IPS DF 4.7 (cell line): ENCODE measurements at regions not wholly inside any gene's neighbourhood (a gene's known extent, or its start where the extent isn't known, plus 50 kb on each side); places are given as distances from the start of the nearest gene placed in this dataset.

ENCODE experiments used
- DNase-seq: peaks from one replicate; pipeline ENCODE4 v3.0.0-alpha.2; 2013; ENCODE audit warnings: low spot score; ENCODE audit errors: extremely low read depth

- no peak for DNase-seq
These were observed 79.5 kb upstream of the GPC1 start for GRCh38 chr2:240355962-240356361.

DNA sequence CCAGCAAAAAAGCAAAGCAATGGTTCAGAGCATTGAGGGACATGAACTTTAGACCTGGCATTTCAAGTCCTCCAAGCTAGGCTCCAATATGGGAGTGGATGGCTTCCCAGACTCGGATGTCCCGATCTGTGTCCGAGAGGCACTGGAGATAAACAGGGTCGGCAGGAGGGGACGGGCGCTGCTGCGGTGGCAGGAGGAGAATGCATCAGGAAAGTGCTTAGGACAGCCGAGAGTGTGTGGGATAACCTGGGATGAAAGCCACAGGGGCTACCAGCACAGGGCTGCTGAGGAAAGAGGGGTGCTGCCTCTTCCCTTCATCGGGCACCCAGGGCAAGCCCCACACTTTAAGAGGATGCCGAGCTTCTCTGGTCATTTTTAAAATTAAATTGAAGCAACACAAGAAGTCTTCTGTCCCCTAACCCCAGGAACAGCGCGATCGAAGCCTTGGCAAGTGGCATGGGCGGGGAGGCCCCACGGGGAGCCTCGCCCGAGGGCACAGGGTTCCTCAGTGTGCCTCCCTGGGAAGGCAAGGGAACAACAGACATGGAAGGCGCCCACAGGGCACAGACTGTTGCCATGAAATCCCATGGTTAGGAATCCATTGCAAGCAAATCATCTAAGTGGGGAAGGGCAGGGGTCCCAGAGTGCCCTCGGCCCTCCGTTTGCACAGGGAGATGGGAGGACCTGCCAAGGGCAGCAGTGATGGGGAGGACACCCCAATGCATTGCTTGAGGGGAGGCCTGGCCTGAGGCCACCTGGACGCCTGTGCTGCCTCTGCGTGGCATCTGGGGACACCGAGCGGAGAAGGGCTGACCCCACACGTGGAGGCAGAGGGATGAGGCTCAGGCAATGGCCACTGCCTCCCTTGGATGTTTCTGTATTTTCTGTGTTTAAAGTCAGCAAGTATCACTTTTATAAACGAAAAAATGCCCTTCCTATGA lies 78.5 kb upstream of the GPC1 start:
- DNase-seq: no peak

- DNase-seq: no peak
These were observed 77.8 kb upstream of the GPC1 start for GRCh38 chr2:240357641-240358012.

- DNase-seq: no peak
These were observed 77.4 kb upstream of the GPC1 start for GRCh38 chr2:240358080-240358479.

GRCh38 chr2:240358821-240359397 lies 76.6 kb upstream of the GPC1 start:
- DNase-seq: no peak

DNA sequence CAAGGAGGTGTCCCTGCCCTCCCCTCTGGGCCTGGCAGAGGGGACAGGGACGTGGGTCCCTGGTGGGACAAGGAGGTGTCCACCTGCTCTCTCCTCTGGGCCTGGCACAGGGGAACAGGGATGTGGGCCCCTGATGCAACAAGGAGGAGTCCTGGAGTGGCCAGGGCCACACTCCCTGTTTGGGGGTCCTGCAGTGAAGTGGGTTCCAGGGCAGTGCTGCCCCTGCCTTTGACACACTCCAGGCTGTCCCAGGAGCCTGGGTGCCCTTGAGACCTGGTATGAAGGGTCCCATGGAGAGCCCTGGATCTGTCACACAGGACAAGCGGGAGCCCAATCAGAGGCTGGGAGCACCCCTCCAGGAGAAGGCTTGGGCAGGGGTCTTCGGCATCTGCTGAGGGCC lies 75.8 kb upstream of the GPC1 start:
- no peak for DNase-seq

DNA sequence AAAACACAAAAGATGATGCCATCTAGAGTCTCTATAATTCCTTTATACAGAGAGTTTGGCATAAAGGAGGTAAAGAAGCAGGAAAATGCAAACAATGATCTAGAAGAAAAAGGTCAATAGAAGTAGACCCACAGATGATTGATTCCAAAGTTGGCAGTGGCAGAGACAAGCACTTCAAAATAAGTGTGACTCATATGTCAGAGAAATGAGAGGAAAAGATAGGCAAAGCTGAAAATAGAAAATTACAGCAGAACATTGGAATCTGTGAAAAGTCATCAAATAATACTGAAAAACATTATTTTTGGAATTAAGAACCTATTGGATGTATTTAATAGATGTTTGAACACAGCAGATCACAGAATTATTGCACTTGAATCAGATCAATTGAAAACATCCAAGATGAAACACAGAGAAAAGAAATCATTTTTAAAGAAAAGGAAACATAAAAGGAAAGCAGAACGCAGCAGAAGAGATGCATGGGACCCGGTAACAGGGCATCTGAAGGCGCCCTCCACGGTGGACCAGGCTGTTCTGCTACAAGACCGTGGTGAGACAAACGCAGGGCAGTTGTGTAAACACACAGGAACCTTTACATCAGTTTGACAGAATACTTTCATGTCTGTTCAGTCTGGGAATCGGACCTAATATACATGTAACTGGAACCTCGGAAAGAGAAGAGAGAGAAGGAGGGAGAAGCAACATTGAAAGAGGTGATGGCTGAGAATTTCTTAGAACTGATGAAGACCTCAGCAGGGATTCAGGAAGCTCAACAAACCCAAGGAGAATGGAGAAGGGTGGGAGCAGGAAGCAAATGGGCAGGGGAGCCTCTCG lies 74.6 kb upstream of the GPC1 start:
- no peak for DNase-seq

GRCh38 chr2:240362216-240362755 lies 73.2 kb upstream of the GPC1 start:
- DNase-seq: no peak

GRCh38 chr2:240362826-240363745 lies 72.4 kb upstream of the GPC1 start:
- no peak for DNase-seq

GRCh38 chr2:240363746-240364581 lies 71.5 kb upstream of the GPC1 start:
- no peak for DNase-seq

GRCh38 chr2:240364582-240364960 lies 70.9 kb upstream of the GPC1 start:
- DNase-seq: no peak

DNA sequence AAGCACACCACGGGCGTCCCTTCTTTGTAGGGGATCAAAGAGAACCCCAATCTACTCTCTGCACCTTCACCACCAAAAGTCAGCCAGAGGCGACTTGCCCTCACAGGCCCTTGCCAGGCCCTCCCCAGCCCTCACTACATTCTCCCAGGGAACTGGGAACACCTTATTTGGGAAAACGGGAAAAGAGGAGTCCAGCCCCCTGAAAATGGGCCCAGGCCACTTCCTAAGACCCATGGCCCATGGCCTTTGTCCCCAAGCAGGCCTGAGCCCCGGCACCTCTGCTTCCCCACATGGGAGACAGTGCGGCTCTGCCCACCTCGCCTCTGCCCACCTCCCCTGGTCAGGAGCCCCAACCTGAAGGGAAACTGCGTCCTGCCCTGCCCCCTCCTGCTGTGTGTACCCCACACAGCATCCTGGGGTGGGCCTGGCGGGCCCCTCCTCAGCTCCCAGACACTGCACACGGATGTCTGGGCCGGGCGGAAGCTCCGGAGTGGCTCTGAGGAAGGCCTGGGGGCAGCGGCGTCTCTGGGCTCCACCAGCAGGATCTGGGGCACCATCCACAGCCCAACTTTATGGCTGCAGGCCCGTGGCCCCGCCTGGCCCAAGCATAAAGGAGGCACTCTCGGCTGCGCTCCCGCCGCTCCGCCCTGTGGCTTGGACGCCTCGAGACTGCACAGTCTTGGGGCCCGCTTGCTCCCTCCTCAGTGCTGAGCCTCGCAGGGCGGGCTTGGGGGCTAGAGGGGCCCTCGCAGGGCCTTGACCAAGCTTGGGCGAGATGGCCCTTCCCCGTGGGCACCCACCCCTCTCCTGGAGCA lies 70.3 kb upstream of the GPC1 start:
- DNase-seq: no peak

DNA sequence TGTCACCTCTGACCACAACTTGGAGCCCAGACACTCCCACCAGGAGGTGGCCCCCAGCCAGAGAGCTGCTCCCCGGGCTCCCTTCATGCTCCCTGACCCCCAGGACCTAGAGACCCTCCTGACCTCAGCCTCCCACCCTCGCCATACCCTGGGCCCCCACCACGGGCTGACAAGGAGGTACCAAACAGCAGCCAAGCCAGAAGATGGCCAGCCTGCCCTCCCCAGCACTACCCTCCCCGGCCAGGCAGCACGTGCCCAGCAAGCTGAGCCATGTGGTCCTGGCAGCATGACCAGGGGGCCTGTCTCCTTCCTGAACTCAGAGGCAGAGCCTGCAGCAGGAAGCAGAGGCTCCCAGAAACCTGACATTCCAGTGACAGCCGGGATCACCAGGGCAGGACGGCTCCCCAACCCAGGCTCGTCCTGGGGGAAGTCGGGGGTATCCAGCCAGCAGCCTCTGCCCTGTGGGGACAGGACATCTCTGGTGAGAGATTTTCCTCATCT lies 69.4 kb upstream of the GPC1 start:
- no peak for DNase-seq

- no peak for DNase-seq
These were observed 68.6 kb upstream of the GPC1 start for GRCh38 chr2:240366901-240367300.

- no peak for DNase-seq
These were observed 67.7 kb upstream of the GPC1 start for GRCh38 chr2:240367721-240368120.

- DNase-seq: no peak
These were observed 66.6 kb upstream of the GPC1 start for GRCh38 chr2:240368781-240369331.

GRCh38 chr2:240369335-240369734 lies 66.1 kb upstream of the GPC1 start:
- DNase-seq: no peak

DNA sequence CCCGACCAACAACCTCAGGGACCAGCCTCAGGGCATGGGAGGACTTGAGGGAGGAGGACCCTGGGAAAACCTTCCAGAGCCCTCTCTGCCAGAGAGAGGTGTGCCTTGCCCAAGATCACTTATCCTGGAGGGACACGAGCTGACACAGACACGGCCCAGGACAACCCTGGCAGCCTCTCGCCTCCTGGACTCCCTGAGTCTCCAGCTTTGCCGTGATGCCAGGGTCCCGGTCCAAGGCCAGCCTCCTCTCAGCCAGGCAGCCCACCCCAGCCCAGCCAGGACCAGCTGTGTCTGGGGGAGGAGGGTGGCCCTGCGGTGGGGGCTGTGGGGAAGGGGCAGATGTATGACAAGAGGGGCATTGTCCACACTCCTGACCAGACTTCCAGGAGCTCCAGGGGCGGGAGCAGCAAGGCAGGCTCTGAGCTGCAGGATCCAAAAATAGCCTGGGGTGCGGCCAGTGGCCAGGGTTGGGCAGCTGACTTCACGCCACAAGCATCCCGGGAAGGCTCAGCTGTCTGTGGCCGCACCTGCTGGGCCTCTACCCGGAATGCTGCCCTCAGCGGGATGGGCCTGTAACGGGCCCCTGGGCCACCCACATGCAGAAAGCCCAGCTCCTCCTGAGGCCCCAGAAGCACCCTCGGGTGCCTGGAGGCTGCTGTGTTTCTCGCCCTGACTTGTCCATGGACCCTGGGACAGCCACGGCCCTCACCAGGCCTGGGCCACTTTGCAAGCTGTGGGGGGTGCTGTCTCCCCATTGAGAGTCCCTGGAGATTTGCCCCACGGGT lies 65.5 kb upstream of the GPC1 start:
- DNase-seq: no peak
